Skeletal muscle tissue (tissue), 4 donors: ENCODE measurements at regions not wholly inside any gene's neighbourhood (a gene's known extent, or its start where the extent isn't known, plus 50 kb on each side); places are given as distances from the start of the nearest gene placed in this dataset. TPM values are rescaled to one million over a fixed set of nuclear protein-coding genes. Genes with fewer than 3 reads are reported as not detected.

Experiments used
- H3K27ac ChIP-seq: one replicate; pipeline ENCODE4 v1.7.0; 2013; ENCODE audit warnings: mild to moderate bottlenecking, low read depth, low read length, inconsistent platforms
- H3K27me3 ChIP-seq, 3 donors: one replicate each; pipeline ENCODE4 v1.7.0; 2013; ENCODE audit warnings: low read length in 3 of 3; ENCODE audit not compliant: control insufficient read depth in 3 of 3, insufficient read depth in 3 of 3
- H3K36me3 ChIP-seq, 3 donors: one replicate each; pipeline ENCODE4 v1.7.0; 2013; ENCODE audit warnings: low read length in 3 of 3; ENCODE audit not compliant: control insufficient read depth in 3 of 3, insufficient read depth in 3 of 3
- H3K4me1 ChIP-seq, 3 donors: one replicate each; pipeline ENCODE4 v1.7.0; 2013; ENCODE audit warnings: low read length in 3 of 3, mild to moderate bottlenecking in 3 of 3; ENCODE audit not compliant: control insufficient read depth in 3 of 3, insufficient read depth in 3 of 3
- H3K4me3 ChIP-seq, 3 donors: one replicate each; pipeline ENCODE4 v1.7.0; 2013; ENCODE audit warnings: low read length in 3 of 3
- H3K9ac ChIP-seq, 3 donors: one replicate each; pipeline ENCODE4 v1.7.0; 2013; ENCODE audit warnings: low read length in 3 of 3, mild to moderate bottlenecking in 3 of 3, moderate library complexity in 2 of 3, low read depth in 1 of 3
- H3K9me3 ChIP-seq, 3 donors: one replicate each; pipeline ENCODE4 v1.7.0; 2013; ENCODE audit warnings: low read length in 3 of 3; ENCODE audit not compliant: control insufficient read depth in 3 of 3
- small RNA-seq: library from RNA; depleted of rRNA; stranded (forward); fragments of <200 nt; gene quantifications from one replicate; pipeline ENCODE3, GENCODE V24; 2014
- donor health status: Osteomylitis.

DNA sequence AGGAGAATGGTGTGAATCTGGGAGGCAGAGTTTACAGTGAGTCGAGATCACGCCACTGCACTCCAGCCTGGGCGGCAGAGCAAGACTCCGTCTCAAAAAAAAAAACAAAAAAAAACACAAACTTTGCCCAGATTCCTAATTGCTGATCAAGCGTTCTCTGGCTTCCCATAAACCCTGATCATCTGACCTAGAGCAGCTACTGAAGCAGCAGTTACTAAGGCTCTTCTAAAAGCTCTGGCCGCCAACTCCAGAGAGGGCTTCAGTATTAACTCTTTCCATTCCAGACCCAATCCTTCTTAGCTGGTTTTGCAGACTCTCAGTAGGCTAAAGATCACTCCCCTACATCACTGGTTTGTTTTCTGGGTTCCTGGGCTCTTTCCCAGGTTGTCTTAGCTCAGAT is 201.6 kb downstream of the IGSF11 start:
- Histone ChIP-seq H3K4me3 (no peak overlapping the region), H3K36me3 (no peaks in the 10 kb centered on the region), H3K4me1 (no peaks in the 10 kb centered on the region), H3K27ac (no peak overlapping the region), H3K27me3 (peaks cover 0 to 6% (median 0%) of the 10 kb centered on the region in 3 donors), H3K9ac (no peak overlapping the region), H3K9me3 (no peaks in the 10 kb centered on the region)

DNA sequence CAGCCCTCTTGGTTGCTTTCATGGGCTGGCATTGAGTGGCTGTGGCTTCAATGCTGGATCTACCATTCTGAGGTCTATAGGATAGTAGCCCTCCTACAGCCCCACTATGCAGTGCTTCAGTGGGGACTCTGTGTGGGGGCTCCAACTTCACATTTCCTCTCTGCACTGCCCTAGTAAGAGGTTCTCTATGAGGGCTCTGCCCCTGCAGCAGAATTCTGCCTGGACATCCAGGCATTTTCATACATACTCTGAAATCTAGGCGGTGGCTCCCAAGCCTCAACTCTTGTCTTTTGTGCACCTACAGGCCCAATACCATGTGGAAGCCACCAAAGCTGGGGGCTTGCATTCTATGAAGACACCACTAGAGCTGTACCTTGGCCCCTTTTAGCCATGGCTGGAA is 195.8 kb downstream of the IGSF11 start:
- H3K9me3 ChIP-seq: no peaks in the 10 kb centered on the region
- no peak overlapping the region for H3K9ac ChIP-seq
- H3K27me3 ChIP-seq: no peaks in the 10 kb centered on the region
- H3K27ac ChIP-seq: no peak overlapping the region
- no peaks in the 10 kb centered on the region for H3K4me1 ChIP-seq
- no peaks in the 10 kb centered on the region for H3K36me3 ChIP-seq
- no peak overlapping the region for H3K4me3 ChIP-seq

DNA sequence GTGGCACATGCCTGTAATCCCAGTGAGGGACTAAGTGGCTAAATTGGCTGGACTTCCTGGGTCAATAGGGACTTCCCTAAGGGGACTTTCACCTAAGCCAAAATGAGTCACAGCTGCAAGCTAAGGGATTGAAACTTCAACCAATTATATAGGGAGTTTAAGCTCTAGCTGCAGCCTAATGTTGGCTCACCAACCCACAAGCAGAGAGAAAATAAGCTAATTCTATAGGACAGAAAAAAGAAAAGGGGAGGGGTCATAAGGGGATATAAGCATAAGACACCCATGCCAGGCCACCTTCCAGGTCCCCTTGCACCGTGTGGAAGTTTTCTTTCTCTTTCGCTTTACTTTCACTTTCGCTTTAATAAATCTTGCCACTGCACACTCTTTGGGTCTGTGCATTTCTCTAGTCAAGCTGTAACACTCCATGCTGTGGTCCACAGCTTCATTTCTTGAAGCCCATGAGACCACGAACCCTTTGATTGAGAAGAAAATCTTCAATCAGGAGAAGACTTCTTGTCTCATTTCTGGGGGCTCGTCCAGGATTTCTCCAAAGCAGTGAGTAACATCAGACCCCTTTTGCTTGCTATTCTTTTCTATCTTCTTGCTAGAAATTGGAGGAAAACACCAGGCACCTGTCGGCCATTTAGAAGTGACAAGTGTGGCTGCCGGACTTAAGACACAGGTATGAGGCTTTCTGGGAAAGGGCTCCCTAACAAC is 192.3 kb downstream of the IGSF11 start:
- no peak overlapping the region for H3K9ac ChIP-seq
- no peak overlapping the region for H3K27ac ChIP-seq
- H3K27me3 ChIP-seq: no peaks in the 10 kb centered on the region
- no peaks in the 10 kb centered on the region for H3K9me3 ChIP-seq
- H3K4me1 ChIP-seq: no peaks in the 10 kb centered on the region
- no peak overlapping the region for H3K4me3 ChIP-seq
- no peaks in the 10 kb centered on the region for H3K36me3 ChIP-seq

DNA sequence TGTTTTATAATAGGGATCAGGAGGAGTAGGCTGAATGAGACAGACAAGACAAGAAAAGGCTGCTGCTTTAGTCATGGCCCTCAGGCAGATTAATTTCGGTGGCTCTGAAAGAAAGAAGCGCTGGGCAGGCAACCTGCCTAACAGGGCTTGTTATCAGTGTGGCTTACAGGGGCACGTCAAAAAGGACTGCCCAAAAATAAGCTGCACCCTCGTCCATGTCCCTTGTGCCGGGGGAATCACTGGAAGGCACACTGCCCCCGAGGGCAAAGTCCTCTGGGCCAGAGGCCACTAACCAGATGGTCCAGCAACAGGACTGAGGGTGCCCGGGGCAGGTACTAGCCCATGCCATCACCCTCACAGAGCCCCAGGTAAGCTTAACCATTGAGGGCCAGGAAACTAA is 188.5 kb downstream of the IGSF11 start:
- no peaks in the 10 kb centered on the region for H3K27me3 ChIP-seq
- no peak overlapping the region for H3K9ac ChIP-seq
- H3K4me1 ChIP-seq: no peaks in the 10 kb centered on the region
- no peaks in the 10 kb centered on the region for H3K9me3 ChIP-seq
- no peak overlapping the region for H3K27ac ChIP-seq
- no peak overlapping the region for H3K4me3 ChIP-seq
- H3K36me3 ChIP-seq: no peaks in the 10 kb centered on the region

Small RNA genes in the stretch of these regions (small RNA-seq; reads per million reads assigned to genes)
- gene MIR4447 (not detected), gene RF01884 (not detected), gene RNU5E-8P (2.6 reads per million, percentile 87 among the genes with 10 or more reads in this experiment), gene RNU6-1200P (not detected)
